NCI-H2107 (cell line): ENCODE measurements at regions not wholly inside any gene's neighbourhood (a gene's known extent, or its start where the extent isn't known, plus 50 kb on each side); places are given as distances from the start of the nearest gene placed in this dataset.
"Not testable (repeated sequence)": the region's sequence is repeated elsewhere in the genome, so short reads cannot be mapped to it uniquely, and the experiment has no call there.

Experiments
- DNase-seq: peaks from one replicate; lab custom pipeline; 2025; lab: John Stamatoyannopoulos, UW

DNA sequence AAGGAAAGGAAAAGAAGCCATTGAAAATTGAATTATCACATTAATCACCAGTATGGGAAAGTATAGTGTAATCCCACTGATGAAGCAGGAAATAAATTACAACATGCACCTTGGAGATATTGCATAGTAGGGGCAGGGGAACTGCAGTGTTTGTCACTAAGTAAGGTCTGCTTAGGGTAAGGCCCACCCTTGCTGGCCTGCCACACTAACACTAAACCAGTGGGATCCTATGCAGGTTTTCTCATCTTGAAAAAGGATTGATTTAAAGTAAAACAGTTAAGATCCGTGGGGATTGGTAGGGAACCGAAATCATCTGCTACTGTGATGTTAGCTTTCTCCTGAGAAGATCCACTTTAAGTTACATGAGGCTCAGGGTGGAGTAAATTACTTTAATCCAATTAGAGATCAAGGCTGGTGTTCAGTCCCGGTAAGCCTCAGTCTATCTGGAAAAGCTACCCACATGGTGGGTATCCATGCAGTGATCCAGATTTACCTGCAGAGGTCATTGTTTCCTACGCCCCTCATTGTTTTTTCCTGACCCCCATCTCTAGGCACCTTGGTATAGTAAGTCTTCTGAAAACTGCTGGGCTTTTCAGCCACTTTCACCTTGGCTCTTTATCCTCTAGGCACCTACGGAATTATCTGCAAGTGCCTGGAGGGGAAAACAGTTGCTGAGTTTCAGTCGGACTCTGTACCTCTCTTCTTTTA lies 1014.9 kb upstream of the ATXN8OS start:
- DNase-seq, result no peak

DNA sequence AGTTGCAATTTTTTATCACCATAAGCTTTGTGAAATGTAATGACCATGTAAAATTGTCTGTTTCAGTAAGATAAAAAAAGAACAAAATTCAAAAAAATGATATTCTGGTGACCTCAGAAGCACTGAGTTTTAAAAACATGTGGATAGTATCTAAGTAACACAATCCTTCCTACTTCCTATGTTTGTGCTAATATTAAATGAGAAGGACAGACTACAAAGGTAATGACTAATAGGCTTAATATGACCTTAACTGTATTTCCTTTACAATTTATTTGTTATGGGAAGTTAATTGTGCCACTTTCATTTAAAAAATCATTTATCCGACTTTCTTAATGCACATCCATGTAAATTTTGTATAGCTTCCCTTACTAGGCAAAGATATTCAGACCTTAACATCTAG lies 1030.4 kb upstream of the ATXN8OS start:
- no peak for DNase-seq

DNA sequence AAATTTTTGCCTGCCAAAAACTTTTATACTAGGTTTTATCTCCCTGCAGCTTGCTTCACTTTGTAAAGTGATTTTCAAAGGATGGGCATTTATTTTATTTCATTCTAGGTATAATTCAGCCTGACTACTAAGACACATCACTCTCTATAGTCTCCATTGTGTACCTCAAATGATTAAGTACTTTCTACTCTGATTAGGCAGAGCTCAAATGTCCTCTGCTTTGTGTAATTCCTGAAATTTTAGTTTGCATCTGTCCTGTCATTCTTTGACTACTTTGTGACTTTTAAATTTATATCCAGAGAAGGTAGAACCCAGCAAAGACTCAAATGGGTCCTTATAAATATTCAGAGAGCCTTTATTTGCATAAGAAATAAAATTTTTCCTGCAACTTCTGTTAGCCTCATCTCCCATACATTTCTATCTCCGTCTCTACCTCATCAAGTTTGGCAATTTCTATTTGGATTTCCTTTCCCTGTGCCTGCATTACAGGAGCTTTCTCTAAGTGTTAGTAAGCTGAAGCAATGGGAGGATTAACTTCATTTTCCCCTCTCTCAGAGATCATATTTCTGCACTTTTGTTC lies 1038.0 kb upstream of the ATXN8OS start:
- no peak for DNase-seq

GRCh38 chr13:69050696-69051095 lies 1056.9 kb upstream of the ATXN8OS start:
- no peak for DNase-seq

DNA sequence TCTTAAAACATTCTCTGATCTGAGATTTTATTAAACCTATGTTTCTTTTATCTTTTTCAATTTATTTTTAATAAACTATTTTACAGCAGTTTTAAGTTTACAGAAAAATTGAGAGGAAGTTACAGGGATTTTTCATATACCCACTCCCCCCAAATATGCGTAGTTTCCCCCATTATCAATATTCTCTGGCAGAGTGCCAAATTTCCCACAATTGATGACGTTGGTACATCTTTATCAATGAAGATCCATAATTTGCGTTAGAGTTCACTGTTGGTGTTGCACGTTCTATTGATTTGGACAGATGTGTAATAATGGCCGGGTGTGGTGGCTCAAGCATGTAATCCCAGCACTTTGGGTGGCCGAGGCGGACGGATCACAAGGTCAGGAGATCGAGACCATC lies 1063.0 kb upstream of the ATXN8OS start:
- DNase-seq, result no peak

DNA sequence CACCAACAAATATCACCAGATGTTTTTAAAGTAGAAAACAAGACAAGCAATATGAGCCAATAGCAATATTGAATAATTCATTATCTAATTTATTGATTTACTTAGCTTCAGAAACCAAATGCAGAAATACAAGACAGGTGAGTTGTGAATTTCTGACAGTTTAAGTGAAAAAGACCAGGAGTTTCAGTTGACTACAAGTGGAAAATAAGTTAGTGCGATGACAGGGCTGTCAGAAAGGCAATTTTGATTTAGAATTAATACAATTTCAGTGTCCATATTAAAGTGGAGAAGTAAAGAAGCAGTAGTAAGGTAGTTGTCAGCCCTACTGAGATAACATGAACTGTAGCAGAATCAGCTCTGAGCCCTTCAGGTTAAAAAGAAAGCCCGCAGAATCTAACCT lies 1066.7 kb upstream of the ATXN8OS start:
- DNase-seq, result no peak

GRCh38 chr13:69035771-69036170 lies 1071.9 kb upstream of the ATXN8OS start:
- no peak for DNase-seq

DNA sequence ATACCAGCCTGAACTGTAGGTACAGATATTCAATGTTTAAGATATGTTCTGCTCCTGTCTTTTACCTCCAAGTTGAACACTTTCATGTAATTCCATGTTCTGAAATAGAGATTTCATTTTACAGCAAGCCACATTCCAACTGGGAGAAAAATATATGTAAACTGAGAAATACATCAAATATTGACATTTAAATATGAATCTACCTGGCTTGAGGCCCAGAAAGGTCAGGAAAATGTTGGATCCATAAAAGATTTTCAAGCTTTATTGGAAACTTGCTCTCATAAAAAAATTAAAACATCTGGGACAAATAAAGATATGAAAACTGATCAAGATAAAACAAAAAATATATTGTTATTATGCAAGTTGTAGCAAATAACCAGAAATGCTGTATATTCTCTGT lies 1078.7 kb upstream of the ATXN8OS start:
- DNase-seq, result no peak

- no peak for DNase-seq
Observed at GRCh38 chr13:69020120-69020519, 1087.5 kb upstream of the ATXN8OS start.

DNA sequence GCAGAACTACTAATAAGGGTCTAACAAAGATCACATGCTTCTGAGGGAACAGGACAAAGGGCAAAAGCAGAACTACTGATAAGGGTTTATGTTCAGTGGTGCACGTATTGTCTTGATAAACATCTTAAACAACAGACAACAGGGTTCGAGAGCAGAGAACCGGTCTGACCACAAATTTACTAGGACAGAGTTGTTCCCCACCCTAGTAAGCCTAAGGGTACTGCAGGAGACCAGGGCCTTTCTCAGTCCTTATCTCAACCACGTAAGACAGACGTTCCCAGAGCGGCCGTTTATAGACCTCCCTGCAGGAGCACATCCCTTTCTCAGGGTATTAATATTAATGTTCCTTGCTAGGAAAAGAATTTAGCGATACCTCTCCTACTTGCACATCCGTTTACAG lies 1089.5 kb upstream of the ATXN8OS start:
- not testable (repeated sequence) for DNase-seq

GRCh38 chr13:69010789-69011188 lies 1096.8 kb upstream of the ATXN8OS start:
- DNase-seq, result no peak

DNA sequence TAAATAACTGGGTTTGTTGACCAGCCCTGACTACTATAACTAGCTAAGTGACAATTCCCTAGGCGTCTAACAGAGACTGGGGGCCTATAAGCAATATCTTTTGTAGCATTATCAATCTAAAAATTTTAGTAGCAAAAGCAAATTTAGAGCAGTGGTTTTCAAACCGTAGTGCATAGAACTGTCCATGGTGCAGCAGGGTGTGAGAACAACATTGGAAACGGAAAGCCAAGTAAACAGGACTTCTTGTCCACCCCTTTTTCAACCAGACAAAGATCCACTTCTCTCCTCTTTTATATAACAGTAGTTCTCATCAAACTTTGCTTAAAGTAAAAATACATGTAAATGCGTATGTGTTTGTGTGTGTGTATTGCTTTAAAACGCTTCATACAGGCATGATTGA lies 1099.1 kb upstream of the ATXN8OS start:
- DNase-seq, result no peak

DNA sequence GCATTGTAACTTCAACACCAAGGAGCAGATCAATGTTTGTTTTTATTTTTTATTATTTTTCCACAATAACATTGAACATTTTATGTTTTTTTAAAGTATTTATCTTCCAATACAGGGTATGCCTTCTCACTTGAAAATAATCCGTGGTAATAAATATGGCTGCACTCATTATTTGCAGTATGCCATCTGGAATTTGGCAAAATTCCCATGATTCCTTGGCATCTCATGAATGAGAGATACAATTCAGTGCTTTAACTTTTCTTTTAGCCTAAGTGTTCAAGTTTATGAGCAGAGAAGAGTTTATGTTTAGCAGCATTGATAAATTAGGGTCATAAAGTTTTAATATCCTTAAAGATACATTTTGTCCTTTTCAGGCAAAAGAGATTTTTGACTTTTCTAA lies 1109.6 kb upstream of the ATXN8OS start:
- DNase-seq, result no peak

GRCh38 chr13:68996668-68997025 lies 1111.0 kb upstream of the ATXN8OS start:
- DNase-seq, result no peak

- DNase-seq, result no peak
Observed at GRCh38 chr13:68995972-68996667, 1111.5 kb upstream of the ATXN8OS start.

DNA sequence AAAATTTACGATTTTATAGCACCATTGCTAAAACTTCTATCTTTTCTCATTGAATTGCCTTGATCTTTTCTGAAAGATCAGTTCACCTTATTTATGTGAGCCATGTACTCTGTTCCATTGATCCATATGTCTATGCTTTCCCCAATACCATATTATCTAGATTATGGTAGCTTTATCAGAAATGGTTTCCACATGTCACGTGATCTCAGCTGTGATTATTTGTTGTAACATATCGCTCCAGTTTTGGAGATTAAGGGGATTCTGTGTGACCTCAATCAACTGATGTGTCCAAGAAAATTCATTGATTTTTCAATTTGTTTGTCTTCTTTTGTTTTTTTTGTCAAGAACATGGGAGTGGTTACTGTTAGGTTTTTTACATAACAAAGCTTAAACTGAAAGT lies 1114.5 kb upstream of the ATXN8OS start:
- DNase-seq, result no peak

- no peak for DNase-seq
Observed at GRCh38 chr13:68988176-68988575, 1119.5 kb upstream of the ATXN8OS start.

- DNase-seq, result no peak
Observed at GRCh38 chr13:68987585-68987984, 1120.0 kb upstream of the ATXN8OS start.

DNA sequence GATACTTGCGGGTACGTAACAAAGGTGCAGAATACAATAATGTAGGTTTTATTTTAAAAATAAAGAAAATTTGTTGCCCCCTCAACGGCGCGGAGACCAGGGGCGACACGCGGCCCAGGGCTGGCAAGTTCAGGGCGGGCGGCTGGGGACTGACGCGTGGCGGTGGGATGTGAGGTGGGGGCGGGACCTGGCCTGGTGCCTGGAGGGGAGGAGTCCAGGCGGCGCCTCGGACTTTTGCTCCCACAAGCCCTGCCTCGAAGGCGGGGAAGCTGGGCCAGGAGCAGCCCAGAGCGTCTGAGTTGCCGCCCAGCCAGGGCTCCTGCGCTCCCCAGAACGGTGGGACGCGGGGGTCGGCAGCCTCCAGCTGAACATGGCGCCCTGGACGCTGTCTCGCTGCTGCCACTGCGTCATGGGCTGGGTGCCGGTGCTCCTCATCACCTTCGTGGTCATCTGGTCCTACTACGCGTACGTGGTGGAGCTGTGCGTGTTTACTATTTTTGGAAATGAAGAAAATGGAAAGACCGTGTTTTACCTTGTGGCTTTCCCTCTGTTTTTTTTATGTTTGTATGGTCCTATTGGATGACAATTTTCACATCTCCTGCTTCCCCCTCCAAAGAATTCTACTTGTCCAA lies 1122.8 kb upstream of the ATXN8OS start:
- no peak for DNase-seq

DNA sequence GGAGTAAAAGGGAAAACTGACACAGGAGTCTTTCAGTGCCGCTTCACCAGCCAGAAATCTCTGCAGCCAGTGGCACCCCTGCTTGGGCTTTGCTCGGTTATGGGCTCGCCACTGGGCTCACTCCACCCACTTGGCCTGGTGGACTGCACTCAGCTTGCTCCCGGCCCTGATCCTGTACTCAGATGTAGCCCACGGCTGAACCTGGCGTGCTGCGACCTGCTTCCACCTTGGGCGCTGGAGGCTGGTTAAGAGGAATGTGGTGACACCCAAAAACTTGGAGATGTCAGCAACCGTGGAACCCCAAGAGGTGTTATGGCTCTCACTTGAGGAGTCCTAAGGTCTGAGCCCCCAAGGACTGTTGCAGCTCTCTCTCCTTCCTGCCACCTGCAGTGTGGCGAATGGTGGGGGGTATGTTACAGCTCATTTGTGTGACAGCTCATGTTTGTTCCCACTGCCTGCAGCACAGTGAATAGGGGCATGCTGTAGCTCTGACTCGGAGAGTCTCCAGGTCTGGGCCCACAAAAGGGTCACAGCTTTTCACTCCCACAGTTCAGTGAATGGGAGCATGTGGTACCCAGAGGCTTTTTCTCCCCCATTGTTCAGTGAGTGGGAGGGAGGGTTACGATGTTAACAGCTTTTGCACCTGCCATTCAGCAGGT lies 1124.5 kb upstream of the ATXN8OS start:
- no peak for DNase-seq

DNA sequence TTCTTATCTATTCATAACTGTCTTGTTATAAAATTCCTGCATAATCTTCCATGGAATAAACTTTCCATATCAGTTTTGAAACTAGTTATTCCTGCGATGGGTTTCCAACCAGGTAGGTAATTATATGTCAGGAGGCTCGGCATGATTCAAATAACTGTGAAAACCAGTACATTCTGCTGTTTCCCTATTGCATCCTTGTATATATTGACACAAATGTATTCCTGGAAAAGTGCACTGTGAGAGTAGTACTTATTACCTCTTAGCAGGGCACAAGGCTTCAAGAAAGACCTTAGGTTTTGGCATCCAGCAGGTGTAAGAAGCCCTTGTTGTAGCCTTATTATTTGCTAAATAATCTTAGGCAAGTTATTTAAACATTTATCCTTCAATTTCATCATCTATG lies 1131.3 kb upstream of the ATXN8OS start:
- no peak for DNase-seq

GRCh38 chr13:68970532-68970931 lies 1137.1 kb upstream of the ATXN8OS start:
- no peak for DNase-seq

DNA sequence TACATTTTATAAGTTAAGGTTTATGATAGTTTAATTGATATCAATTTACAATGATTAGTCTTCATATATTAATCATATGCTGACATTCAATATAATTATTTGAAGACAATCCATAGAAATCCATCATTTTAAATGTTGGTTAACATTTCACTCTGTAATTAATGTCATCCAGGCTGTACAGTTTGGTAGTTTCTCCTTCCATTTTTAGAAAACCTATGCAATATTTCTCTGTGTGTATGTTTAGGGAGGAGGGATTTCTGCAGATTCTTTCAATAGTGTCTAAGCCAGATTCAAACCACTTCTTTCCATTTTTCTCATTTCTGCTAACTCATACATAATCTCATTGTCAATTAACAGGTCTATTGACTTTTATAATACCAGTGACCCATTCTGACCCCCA lies 1159.0 kb upstream of the ATXN8OS start:
- no peak for DNase-seq
